IMR-90 (cell line): ENCODE measurements at regions not wholly inside any gene's neighbourhood (a gene's known extent, or its start where the extent isn't known, plus 50 kb on each side); places are given as distances from the start of the nearest gene placed in this dataset.

Experiments
- FOS ChIP-seq: fragments of 150-350 bp; IDR thresholded peaks from 2 replicates; pipeline ENCODE4 v1.6.1; 2016; ENCODE audit warnings: low read depth, low read length
- TF ChIP-seq, protein P1 (sequence below): fragments of 150-350 bp; IDR thresholded peaks from 2 replicates; pipeline ENCODE4 v1.6.1; 2017; ENCODE audit warnings: mild to moderate bottlenecking, antibody characterized with exemption, low read length, low read depth

DNA sequence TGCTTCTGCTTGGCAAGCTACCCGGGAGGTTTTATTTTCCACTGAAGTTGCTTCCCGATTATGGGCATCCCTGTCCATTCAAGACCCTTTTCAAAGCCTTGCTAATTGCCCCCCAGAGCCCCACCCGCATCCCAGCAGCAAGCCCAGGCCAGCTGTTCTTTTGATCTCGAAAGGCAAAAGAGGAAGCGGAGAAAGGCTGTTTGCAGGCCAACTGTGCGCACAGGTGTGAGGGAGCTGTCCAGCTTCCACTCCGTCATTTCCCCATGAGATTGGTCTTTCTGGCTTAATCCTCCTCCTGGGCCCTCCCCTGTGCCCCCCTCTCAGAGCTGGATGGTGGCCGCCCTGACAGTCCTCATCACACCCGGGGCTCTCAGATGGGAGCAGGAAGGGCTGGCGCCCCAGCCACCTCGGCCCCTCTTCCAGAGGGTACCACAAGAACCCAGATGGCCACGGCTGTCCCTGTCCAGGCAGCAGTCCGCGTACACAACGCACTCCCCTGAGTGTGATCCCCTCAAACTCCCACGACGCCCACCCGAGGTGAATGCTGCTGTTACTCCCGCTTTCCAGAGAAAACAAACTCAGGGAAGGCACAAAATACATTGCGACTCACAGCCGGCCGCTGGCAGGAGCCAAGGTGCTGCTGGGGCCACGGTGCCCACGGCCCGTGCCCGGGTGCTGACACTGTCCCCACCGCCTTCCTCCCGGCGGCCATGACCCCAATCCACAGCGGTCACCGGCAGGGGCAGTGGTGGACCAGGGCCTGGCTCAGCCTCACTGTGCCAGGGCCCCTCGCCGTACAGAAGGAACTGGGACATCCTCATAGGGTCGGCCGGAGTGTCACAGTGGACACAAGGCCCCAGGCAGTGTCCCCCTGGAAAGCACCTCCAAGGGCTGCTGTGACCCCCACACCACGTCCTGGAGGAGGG, 121.9 kb downstream of the CRYAA start:
- no peak for TF ChIP-seq FOS
- TF ChIP-seq, protein P1, sequence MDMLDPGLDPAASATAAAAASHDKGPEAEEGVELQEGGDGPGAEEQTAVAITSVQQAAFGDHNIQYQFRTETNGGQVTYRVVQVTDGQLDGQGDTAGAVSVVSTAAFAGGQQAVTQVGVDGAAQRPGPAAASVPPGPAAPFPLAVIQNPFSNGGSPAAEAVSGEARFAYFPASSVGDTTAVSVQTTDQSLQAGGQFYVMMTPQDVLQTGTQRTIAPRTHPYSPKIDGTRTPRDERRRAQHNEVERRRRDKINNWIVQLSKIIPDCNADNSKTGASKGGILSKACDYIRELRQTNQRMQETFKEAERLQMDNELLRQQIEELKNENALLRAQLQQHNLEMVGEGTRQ: no peak
